HFFc6 (cell line): ENCODE measurements at regions not wholly inside any gene's neighbourhood (a gene's known extent, or its start where the extent isn't known, plus 50 kb on each side); places are given as distances from the start of the nearest gene placed in this dataset.

ENCODE experiments used
- DNase-seq: peaks from one replicate; pipeline ENCODE4 v3.0.0-alpha.2; 2018
- H3K27ac Mint-ChIP-seq: 2 replicates; pipeline ENCODE4 v1.8.0; 2020; ENCODE audit warnings: mild to moderate bottlenecking, mixed read lengths
- H3K27me3 Mint-ChIP-seq: 2 replicates; pipeline ENCODE4 v1.8.0; 2021; ENCODE audit warnings: mild to moderate bottlenecking, moderate library complexity, mixed read lengths; ENCODE audit not compliant: insufficient read depth
- H3K36me3 Mint-ChIP-seq: 2 replicates; pipeline ENCODE4 v1.8.0; 2021; ENCODE audit warnings: low read depth, mixed read lengths
- H3K4me1 Mint-ChIP-seq: 2 replicates; pipeline ENCODE4 v1.8.0; 2020; ENCODE audit warnings: low read depth, mixed read lengths
- H3K4me3 Mint-ChIP-seq: 2 replicates; pipeline ENCODE4 v1.8.0; 2020; ENCODE audit warnings: mild to moderate bottlenecking, moderate library complexity, mixed read lengths
- H3K9me3 Mint-ChIP-seq: 2 replicates; pipeline ENCODE4 v1.8.0; 2020; ENCODE audit warnings: mild to moderate bottlenecking, mixed read lengths
- TF ChIP-seq, protein P1 (sequence below): fragments of 200-600 bp; sonication (generic); IDR thresholded peaks from 2 replicates; pipeline ENCODE4 v1.5.0; 2021; ENCODE audit warnings: antibody characterized with exemption, mild to moderate bottlenecking

- Mint-ChIP-seq H3K9me3 (no peaks in the 10 kb centered on the region), H3K4me1 (no peaks in the 10 kb centered on the region), H3K4me3 (no peak overlapping the region), H3K27me3 (peaks cover 26% of the 10 kb centered on the region), H3K27ac (no peak overlapping the region), H3K36me3 (no peaks in the 10 kb centered on the region)
- no peak for DNase-seq
- TF ChIP-seq, protein P1, sequence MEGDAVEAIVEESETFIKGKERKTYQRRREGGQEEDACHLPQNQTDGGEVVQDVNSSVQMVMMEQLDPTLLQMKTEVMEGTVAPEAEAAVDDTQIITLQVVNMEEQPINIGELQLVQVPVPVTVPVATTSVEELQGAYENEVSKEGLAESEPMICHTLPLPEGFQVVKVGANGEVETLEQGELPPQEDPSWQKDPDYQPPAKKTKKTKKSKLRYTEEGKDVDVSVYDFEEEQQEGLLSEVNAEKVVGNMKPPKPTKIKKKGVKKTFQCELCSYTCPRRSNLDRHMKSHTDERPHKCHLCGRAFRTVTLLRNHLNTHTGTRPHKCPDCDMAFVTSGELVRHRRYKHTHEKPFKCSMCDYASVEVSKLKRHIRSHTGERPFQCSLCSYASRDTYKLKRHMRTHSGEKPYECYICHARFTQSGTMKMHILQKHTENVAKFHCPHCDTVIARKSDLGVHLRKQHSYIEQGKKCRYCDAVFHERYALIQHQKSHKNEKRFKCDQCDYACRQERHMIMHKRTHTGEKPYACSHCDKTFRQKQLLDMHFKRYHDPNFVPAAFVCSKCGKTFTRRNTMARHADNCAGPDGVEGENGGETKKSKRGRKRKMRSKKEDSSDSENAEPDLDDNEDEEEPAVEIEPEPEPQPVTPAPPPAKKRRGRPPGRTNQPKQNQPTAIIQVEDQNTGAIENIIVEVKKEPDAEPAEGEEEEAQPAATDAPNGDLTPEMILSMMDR, result no peak
Measured at GRCh38 chr10:63751836-63752235, 230.6 kb downstream of the REEP3 start.

GRCh38 chr10:63752318-63752717 is 231.1 kb downstream of the REEP3 start:
- no peak overlapping the region for H3K27ac Mint-ChIP-seq
- peaks cover 21% of the 10 kb centered on the region for H3K27me3 Mint-ChIP-seq
- H3K36me3 Mint-ChIP-seq, result no peaks in the 10 kb centered on the region
- H3K4me1 Mint-ChIP-seq, result no peaks in the 10 kb centered on the region
- TF ChIP-seq, protein P1, result no peak
- no peak for DNase-seq
- H3K9me3 Mint-ChIP-seq, result no peaks in the 10 kb centered on the region
- H3K4me3 Mint-ChIP-seq, result no peak overlapping the region

DNA sequence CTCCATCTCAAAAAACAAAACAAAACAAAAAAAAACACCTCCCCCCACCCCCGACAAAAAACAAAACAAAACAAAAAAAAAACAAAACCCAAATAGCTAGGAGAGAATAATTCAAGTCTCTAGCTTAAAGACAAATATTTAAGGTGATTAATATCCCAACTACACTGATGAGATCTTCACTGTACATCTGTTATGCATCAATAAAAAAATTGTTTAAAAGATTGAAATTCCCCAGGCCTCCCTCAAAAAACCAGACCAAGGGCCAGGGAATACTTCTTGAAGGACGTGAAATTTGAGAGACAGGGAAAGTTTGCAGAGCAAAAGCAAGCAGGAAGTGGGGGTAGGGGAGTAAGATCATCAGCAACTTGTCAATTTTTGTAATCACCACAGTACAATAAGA is 232.6 kb downstream of the REEP3 start:
- no peaks in the 10 kb centered on the region for H3K9me3 Mint-ChIP-seq
- DNase-seq, result no peak
- H3K4me3 Mint-ChIP-seq, result no peak overlapping the region
- H3K27me3 Mint-ChIP-seq, result peaks cover 18% of the 10 kb centered on the region
- TF ChIP-seq, protein P1, result no peak
- H3K36me3 Mint-ChIP-seq, result no peaks in the 10 kb centered on the region
- peaks cover 7% of the 10 kb centered on the region for H3K4me1 Mint-ChIP-seq
- H3K27ac Mint-ChIP-seq, result no peak overlapping the region

DNA sequence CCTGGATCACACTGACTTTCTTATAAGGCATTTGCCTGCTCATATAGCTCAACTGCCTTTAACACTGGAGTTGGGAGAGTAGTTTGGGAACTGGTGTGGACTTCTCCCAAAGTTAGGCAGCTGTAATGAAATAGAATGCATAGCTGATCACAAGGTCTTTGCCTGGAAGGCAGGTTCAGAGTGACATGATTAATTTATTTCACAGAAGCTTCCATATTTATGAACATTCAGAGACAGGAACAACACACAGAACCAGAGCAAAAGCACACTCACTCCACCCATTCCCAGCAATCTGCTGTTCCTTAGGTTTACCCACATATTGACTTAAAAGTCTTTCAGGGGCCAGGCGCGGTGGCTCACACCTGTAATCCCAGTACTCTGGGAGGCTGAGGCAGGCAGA is 234.2 kb downstream of the REEP3 start:
- peaks cover 7% of the 10 kb centered on the region for H3K4me1 Mint-ChIP-seq
- H3K27ac Mint-ChIP-seq, result no peak overlapping the region
- H3K9me3 Mint-ChIP-seq, result no peaks in the 10 kb centered on the region

GRCh38 chr10:63757067-63757466 is 235.9 kb downstream of the REEP3 start:
- H3K9me3 Mint-ChIP-seq, result no peaks in the 10 kb centered on the region
- no peaks in the 10 kb centered on the region for H3K36me3 Mint-ChIP-seq
- no peak for DNase-seq
- H3K4me3 Mint-ChIP-seq, result no peak overlapping the region
- H3K27ac Mint-ChIP-seq, result no peak overlapping the region
- H3K27me3 Mint-ChIP-seq, result peaks cover 23% of the 10 kb centered on the region
- TF ChIP-seq, protein P1, result no peak
- peaks cover 7% of the 10 kb centered on the region for H3K4me1 Mint-ChIP-seq

More for the DNA sequence above, 234.2 kb downstream of the REEP3 start:
- H3K36me3 Mint-ChIP-seq, result no peaks in the 10 kb centered on the region
- H3K27me3 Mint-ChIP-seq, result peaks cover 19% of the 10 kb centered on the region
- no peak for DNase-seq
- no peak overlapping the region for H3K4me3 Mint-ChIP-seq
- TF ChIP-seq, protein P1, result no peak

DNA sequence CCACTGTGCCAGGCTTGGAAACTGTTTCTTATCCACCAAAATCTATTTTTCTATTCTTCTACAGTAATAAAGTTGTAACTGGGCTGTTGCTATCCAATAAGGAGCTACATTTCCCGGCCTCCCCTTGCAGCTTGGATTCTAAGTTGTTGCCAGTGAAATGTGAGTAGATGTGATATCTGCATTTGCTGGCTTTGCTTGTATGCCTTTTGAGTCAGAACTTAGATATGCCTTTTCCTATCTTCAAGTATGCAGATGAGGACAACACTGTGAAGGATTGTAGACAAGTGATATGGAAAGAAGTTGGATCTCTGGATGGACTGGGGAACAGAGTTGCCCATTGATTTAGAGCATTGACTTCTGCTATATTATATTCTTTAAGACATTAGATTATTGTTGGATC is 236.9 kb downstream of the REEP3 start:
- Mint-ChIP-seq H3K27me3 (peaks cover 21% of the 10 kb centered on the region), H3K9me3 (no peaks in the 10 kb centered on the region), H3K27ac (no peak overlapping the region), H3K4me3 (no peak overlapping the region), H3K4me1 (peaks cover 9% of the 10 kb centered on the region), H3K36me3 (no peaks in the 10 kb centered on the region)
- peak; percentile 17 for DNase-seq
- TF ChIP-seq, protein P1, result no peak
